DMS79 treated with DMSO at 0.1 percent for 48 hours (cell line): ENCODE measurements at regions not wholly inside any gene's neighbourhood (a gene's known extent, or its start where the extent isn't known, plus 50 kb on each side); places are given as distances from the start of the nearest gene placed in this dataset.
"Not testable (repeated sequence)": the region's sequence is repeated elsewhere in the genome, so short reads cannot be mapped to it uniquely, and the experiment has no call there.

Experiments used
- DNase-seq: peaks from one replicate; lab custom pipeline; 2025; lab: John Stamatoyannopoulos, UW

GRCh38 chr5:98111686-98112085 lies 661.8 kb upstream of the RGMB start:
- no peak for DNase-seq

GRCh38 chr5:98121036-98121936 lies 652.2 kb upstream of the RGMB start:
- no peak for DNase-seq

GRCh38 chr5:98128271-98128670 lies 645.2 kb upstream of the RGMB start:
- DNase-seq: no peak

GRCh38 chr5:98128846-98129245 lies 644.6 kb upstream of the RGMB start:
- no peak for DNase-seq

GRCh38 chr5:98130261-98131035 lies 643.0 kb upstream of the RGMB start:
- DNase-seq: no peak

GRCh38 chr5:98144116-98144515 lies 629.3 kb upstream of the RGMB start:
- DNase-seq: no peak

- no peak for DNase-seq
Observed at GRCh38 chr5:98144710-98145109, 628.8 kb upstream of the RGMB start.

GRCh38 chr5:98157368-98157767 lies 616.1 kb upstream of the RGMB start:
- no peak for DNase-seq

- DNase-seq: no peak
Observed at GRCh38 chr5:98158440-98158839, 615.0 kb upstream of the RGMB start.

GRCh38 chr5:98163796-98164493 lies 609.5 kb upstream of the RGMB start:
- DNase-seq: no peak

- DNase-seq: no peak
Observed at GRCh38 chr5:98168871-98169270, 604.6 kb upstream of the RGMB start.

GRCh38 chr5:98170994-98171393 lies 602.5 kb upstream of the RGMB start:
- no peak for DNase-seq

- no peak for DNase-seq
Observed at GRCh38 chr5:98173334-98173733, 600.1 kb upstream of the RGMB start.

GRCh38 chr5:98175474-98175873 lies 598.0 kb upstream of the RGMB start:
- DNase-seq: no peak

GRCh38 chr5:98179791-98180755 lies 593.4 kb upstream of the RGMB start:
- no peak for DNase-seq

- DNase-seq: no peak
Observed at GRCh38 chr5:98186128-98186527, 587.3 kb upstream of the RGMB start.

- no peak for DNase-seq
Observed at GRCh38 chr5:98187945-98188344, 585.5 kb upstream of the RGMB start.

GRCh38 chr5:98190344-98190743 lies 583.1 kb upstream of the RGMB start:
- DNase-seq: not testable (repeated sequence)

- no peak for DNase-seq
Observed at GRCh38 chr5:98193921-98194760, 579.3 kb upstream of the RGMB start.

GRCh38 chr5:98200726-98201541 lies 572.5 kb upstream of the RGMB start:
- no peak for DNase-seq
